ENCODE measurements at regions not wholly inside any gene's neighbourhood (a gene's known extent, or its start where the extent isn't known, plus 50 kb on each side); places are given as distances from the start of the nearest gene placed in this dataset.

- TF ChIP-seq CTCF (conservative IDR thresholded peaks at IDR 0.05) (no peak), EZH2 (IDR thresholded peaks at IDR 0.05; ENCODE audit: low read depth) (no peak)
Measured at GRCh38 chr5:121087560-121087959, 623.5 kb downstream of the PRR16 start.
